Hematopoietic multipotent progenitor cell treated with erythropoietin and hydrocortisone succinate and interleukin-3 and kit ligand, for 17 days (in vitro differentiated cells): ENCODE measurements at regions not wholly inside any gene's neighbourhood (a gene's known extent, or its start where the extent isn't known, plus 50 kb on each side); places are given as distances from the start of the nearest gene placed in this dataset.

Experiments used
- DNase-seq: peaks from one replicate; pipeline ENCODE4 v3.0.0-alpha.2; 2015; ENCODE audit warnings: low spot score

- no peak for DNase-seq
These were observed 523.5 kb downstream of the TBC1D22A start for GRCh38 chr22:47285981-47286380.

GRCh38 chr22:47284822-47285221 is 522.4 kb downstream of the TBC1D22A start:
- DNase-seq, result no peak

GRCh38 chr22:47284360-47284759 is 521.9 kb downstream of the TBC1D22A start:
- no peak for DNase-seq

- no peak for DNase-seq
These were observed 521.3 kb downstream of the TBC1D22A start for GRCh38 chr22:47283616-47284270.

GRCh38 chr22:47282851-47283250 is 520.4 kb downstream of the TBC1D22A start:
- DNase-seq, result no peak

GRCh38 chr22:47282366-47282765 is 519.9 kb downstream of the TBC1D22A start:
- DNase-seq, result no peak

- DNase-seq, result no peak
These were observed 519.0 kb downstream of the TBC1D22A start for GRCh38 chr22:47281126-47282106.

GRCh38 chr22:47280301-47280700 is 517.9 kb downstream of the TBC1D22A start:
- DNase-seq, result no peak

- no peak for DNase-seq
These were observed 517.3 kb downstream of the TBC1D22A start for GRCh38 chr22:47279746-47280145.

GRCh38 chr22:47279337-47279736 is 516.9 kb downstream of the TBC1D22A start:
- DNase-seq, result no peak

- no peak for DNase-seq
These were observed 516.2 kb downstream of the TBC1D22A start for GRCh38 chr22:47278655-47279054.

GRCh38 chr22:47277531-47277930 is 515.1 kb downstream of the TBC1D22A start:
- no peak for DNase-seq

GRCh38 chr22:47276991-47277390 is 514.5 kb downstream of the TBC1D22A start:
- no peak for DNase-seq

- no peak for DNase-seq
These were observed 514.0 kb downstream of the TBC1D22A start for GRCh38 chr22:47276450-47276820.

GRCh38 chr22:47275605-47276449 is 513.4 kb downstream of the TBC1D22A start:
- DNase-seq, result no peak

GRCh38 chr22:47274196-47274595 is 511.7 kb downstream of the TBC1D22A start:
- DNase-seq, result no peak

- DNase-seq, result no peak
These were observed 508.1 kb downstream of the TBC1D22A start for GRCh38 chr22:47270463-47271135.

GRCh38 chr22:47269516-47270088 is 507.2 kb downstream of the TBC1D22A start:
- no peak for DNase-seq

GRCh38 chr22:47267513-47268282 is 505.2 kb downstream of the TBC1D22A start:
- no peak for DNase-seq

- no peak for DNase-seq
These were observed 503.9 kb downstream of the TBC1D22A start for GRCh38 chr22:47266329-47266728.

- DNase-seq, result no peak
These were observed 498.1 kb downstream of the TBC1D22A start for GRCh38 chr22:47260551-47260950.
